Suprapubic skin (tissue), 4 donors: ENCODE measurements at regions not wholly inside any gene's neighbourhood (a gene's known extent, or its start where the extent isn't known, plus 50 kb on each side); places are given as distances from the start of the nearest gene placed in this dataset.

Experiments used
- DNase-seq, 2 donors: peaks; one replicate each; pipeline ENCODE4 v3.0.0-alpha.2; 2019; ENCODE audit warnings: low spot score in 2 of 2
- H3K27ac ChIP-seq: fragments of 200-600 bp; sonication (generic); one replicate; pipeline ENCODE4 v1.5.1; 2019
- H3K27me3 ChIP-seq: fragments of 200-600 bp; sonication (generic); one replicate; pipeline ENCODE4 v1.5.1; 2019
- H3K36me3 ChIP-seq: fragments of 200-600 bp; sonication (generic); one replicate; pipeline ENCODE4 v1.5.1; 2019
- H3K4me1 ChIP-seq: fragments of 200-600 bp; sonication (generic); one replicate; pipeline ENCODE4 v1.5.1; 2019
- H3K4me3 ChIP-seq: fragments of 200-600 bp; sonication (generic); one replicate; pipeline ENCODE4 v1.5.1; 2019; ENCODE audit warnings: mild to moderate bottlenecking
- H3K9me3 ChIP-seq: fragments of 200-600 bp; sonication (generic); one replicate; pipeline ENCODE4 v1.5.1; 2019
- CTCF ChIP-seq, 2 donors: fragments of 200-600 bp in 1 of 2; fragments of 450-650 bp in 1 of 2; sonication (generic) in 1 of 2; IDR thresholded peaks; one replicate each; pipeline ENCODE4 v1.5.1; 2016 to 2019; ENCODE audit warnings: antibody characterized with exemption in 2 of 2, mild to moderate bottlenecking in 1 of 2, moderate library complexity in 1 of 2
- EP300 ChIP-seq: sonication (generic); formaldehyde crosslinking; IDR thresholded peaks from one replicate; pipeline ENCODE4 v1.6.1; 2017; ENCODE audit warnings: antibody characterized with exemption
- POLR2A ChIP-seq, 2 donors: fragments of 450-650 bp; IDR thresholded peaks; one replicate each; pipeline ENCODE4 v1.6.1; 2017; ENCODE audit warnings: antibody characterized with exemption in 2 of 2, mild to moderate bottlenecking in 2 of 2, moderate library complexity in 2 of 2
- POLR2AphosphoS5 ChIP-seq, 3 donors: sonication (generic); formaldehyde crosslinking; IDR thresholded peaks; one replicate each; pipeline ENCODE4 v1.6.1; 2017; ENCODE audit warnings: antibody characterized with exemption in 3 of 3
- WGBS: methylation state at CpG from one replicate; pipeline ENCODE4 v1.1.5; 2018; 5-methylcytosine and 5-hydroxymethylcytosine counted together

- DNase-seq = no peak
- H3K9me3 ChIP-seq = no peaks in the 10 kb centered on the region
- no peak overlapping the region for H3K27ac ChIP-seq
- TF ChIP-seq CTCF (IDR thresholded peaks at IDR 0.05) (no peak), POLR2A (IDR thresholded peaks at IDR 0.05) (no peak), POLR2AphosphoS5 (IDR thresholded peaks at IDR 0.05) (no peak), EP300 (no peak)
- H3K4me3 ChIP-seq = no peak overlapping the region
- H3K36me3 ChIP-seq = no peaks in the 10 kb centered on the region
- 57% methylated on average over 3 of the region's 3 CpGs for WGBS
- no peaks in the 10 kb centered on the region for H3K4me1 ChIP-seq
- H3K27me3 ChIP-seq = no peaks in the 10 kb centered on the region
Observed at GRCh38 chr3:87076946-87077345, 86.0 kb upstream of the VGLL3 start.

- 87% methylated on average over 7 of the region's 7 CpGs for WGBS
- Histone ChIP-seq H3K36me3 (no peaks in the 10 kb centered on the region), H3K27me3 (no peaks in the 10 kb centered on the region), H3K9me3 (no peaks in the 10 kb centered on the region), H3K4me1 (no peaks in the 10 kb centered on the region), H3K4me3 (no peak overlapping the region), H3K27ac (no peak overlapping the region)
- TF ChIP-seq CTCF (IDR thresholded peaks at IDR 0.05) (no peak), POLR2A (IDR thresholded peaks at IDR 0.05) (no peak), EP300 (no peak), POLR2AphosphoS5 (IDR thresholded peaks at IDR 0.05) (no peak)
- no peak for DNase-seq
Observed at GRCh38 chr3:87073496-87074145, 82.7 kb upstream of the VGLL3 start.

GRCh38 chr3:87072446-87072845 lies 81.5 kb upstream of the VGLL3 start:
- no peak overlapping the region for H3K4me3 ChIP-seq
- H3K27ac ChIP-seq = no peak overlapping the region
- TF ChIP-seq POLR2AphosphoS5 (IDR thresholded peaks at IDR 0.05) (no peak), CTCF (IDR thresholded peaks at IDR 0.05) (no peak), POLR2A (IDR thresholded peaks at IDR 0.05) (no peak), EP300 (no peak)
- H3K9me3 ChIP-seq = no peaks in the 10 kb centered on the region
- no peaks in the 10 kb centered on the region for H3K27me3 ChIP-seq
- H3K36me3 ChIP-seq = no peaks in the 10 kb centered on the region
- H3K4me1 ChIP-seq = no peaks in the 10 kb centered on the region
- no peak for DNase-seq

- Histone ChIP-seq H3K9me3 (no peaks in the 10 kb centered on the region), H3K4me3 (no peak overlapping the region), H3K36me3 (no peaks in the 10 kb centered on the region), H3K27ac (no peak overlapping the region), H3K4me1 (no peaks in the 10 kb centered on the region), H3K27me3 (no peaks in the 10 kb centered on the region)
- 44% methylated on average over 6 of the region's 6 CpGs for WGBS
- TF ChIP-seq POLR2A (IDR thresholded peaks at IDR 0.05) = no peak
- TF ChIP-seq POLR2AphosphoS5 (IDR thresholded peaks at IDR 0.05) = no peak
- TF ChIP-seq CTCF (IDR thresholded peaks at IDR 0.05) = no peak
- no peak for TF ChIP-seq EP300
- DNase-seq = no peak
Observed at GRCh38 chr3:87069971-87070370, 79.0 kb upstream of the VGLL3 start.

GRCh38 chr3:87069021-87069420 lies 78.1 kb upstream of the VGLL3 start:
- Histone ChIP-seq H3K4me3 (no peak overlapping the region), H3K27ac (no peak overlapping the region), H3K36me3 (no peaks in the 10 kb centered on the region), H3K4me1 (no peaks in the 10 kb centered on the region), H3K9me3 (no peaks in the 10 kb centered on the region), H3K27me3 (no peaks in the 10 kb centered on the region)
- DNase-seq = no peak
- TF ChIP-seq EP300 (no peak), CTCF (IDR thresholded peaks at IDR 0.05) (no peak), POLR2AphosphoS5 (IDR thresholded peaks at IDR 0.05) (no peak), POLR2A (IDR thresholded peaks at IDR 0.05) (no peak)
- WGBS = 63% methylated on average over 5 of the region's 5 CpGs
